GM23248 (cell line): ENCODE measurements at regions not wholly inside any gene's neighbourhood (a gene's known extent, or its start where the extent isn't known, plus 50 kb on each side); places are given as distances from the start of the nearest gene placed in this dataset.
"Not testable (repeated sequence)": the region's sequence is repeated elsewhere in the genome, so short reads cannot be mapped to it uniquely, and the experiment has no call there.

Source experiments
- DNase-seq: peaks from one replicate; pipeline ENCODE4 v3.0.0-alpha.2; 2015
- H2AFZ ChIP-seq: fragments of 200-600 bp; sonication (generic); 2 replicates; pipeline ENCODE4 v1.6.1; 2016; ENCODE audit warnings: antibody characterized with exemption
- H3F3A ChIP-seq: fragments of 200-600 bp; sonication (generic); 2 replicates; pipeline ENCODE4 v1.6.1; 2016; ENCODE audit warnings: mild to moderate bottlenecking, antibody characterized with exemption, mixed run types; ENCODE audit not compliant: insufficient read depth
- H3K27ac ChIP-seq: fragments of 200-600 bp; sonication (generic); 2 replicates; pipeline ENCODE4 v1.5.1; 2016; ENCODE audit warnings: mild to moderate bottlenecking
- H3K27me3 ChIP-seq: fragments of 200-600 bp; sonication (generic); replicated peaks from 2 replicates; pipeline ENCODE4 v1.6.1; 2016; ENCODE audit warnings: mild to moderate bottlenecking; ENCODE audit not compliant: insufficient read depth
- H3K36me3 ChIP-seq: fragments of 200-600 bp; sonication (generic); 2 replicates; pipeline ENCODE4 v1.6.1; 2016; ENCODE audit warnings: low read depth, mild to moderate bottlenecking
- H3K4me1 ChIP-seq: fragments of 200-600 bp; sonication (generic); 2 replicates; pipeline ENCODE4 v1.6.1; 2016; ENCODE audit warnings: mild to moderate bottlenecking; ENCODE audit not compliant: insufficient read depth
- H3K4me2 ChIP-seq: fragments of 200-600 bp; sonication (generic); one replicate; pipeline ENCODE4 v1.6.1; 2016; ENCODE audit warnings: mild to moderate bottlenecking; ENCODE audit not compliant: unreplicated experiment
- H3K4me3 ChIP-seq: fragments of 200-600 bp; sonication (generic); 2 replicates; pipeline ENCODE4 v1.5.1; 2016; ENCODE audit warnings: mild to moderate bottlenecking
- H3K79me2 ChIP-seq: fragments of 200-600 bp; sonication (generic); 2 replicates; pipeline ENCODE4 v1.6.1; 2016; ENCODE audit warnings: mild to moderate bottlenecking; ENCODE audit not compliant: insufficient read depth
- H3K9ac ChIP-seq: fragments of 200-600 bp; sonication (generic); 2 replicates; pipeline ENCODE4 v1.6.1; 2016; ENCODE audit warnings: mild to moderate bottlenecking
- H3K9me2 ChIP-seq: fragments of 200-600 bp; sonication (generic); 2 replicates; pipeline ENCODE4 v1.6.1; 2016; ENCODE audit warnings: mixed run types, mild to moderate bottlenecking, moderate library complexity; ENCODE audit not compliant: insufficient read depth
- H3K9me3 ChIP-seq: fragments of 200-600 bp; sonication (generic); one replicate; pipeline ENCODE4 v1.6.1; 2017; ENCODE audit warnings: low read depth
- H4K20me1 ChIP-seq: fragments of 200-600 bp; sonication (generic); 2 replicates; pipeline ENCODE4 v1.6.0; 2016; ENCODE audit not compliant: insufficient read depth
- EZH2 ChIP-seq: fragments of 200-600 bp; sonication (generic); IDR thresholded peaks from 2 replicates; pipeline ENCODE4 v1.6.1; 2018; ENCODE audit warnings: antibody characterized with exemption, mild to moderate bottlenecking; ENCODE audit not compliant: insufficient read depth, poor library complexity, severe bottlenecking
- EZH2phosphoT487 ChIP-seq: fragments of 200-600 bp; sonication (generic); IDR thresholded peaks from 2 replicates; pipeline ENCODE4 v1.6.1; 2018; ENCODE audit warnings: antibody characterized with exemption, moderate library complexity, mild to moderate bottlenecking, low read depth; ENCODE audit not compliant: insufficient read depth
- WGBS, 2 experiments: methylation state at CpG; one replicate each; pipeline ENCODE4 v1.1.6; 2015 to 2017; ENCODE audit warnings: low lambda C conversion rate in 2 of 2, low coverage in 1 of 2; ENCODE audit errors: missing lambda C conversion rate in 2 of 2; 5-methylcytosine and 5-hydroxymethylcytosine counted together
- in situ Hi-C: fragments of 300-500 bp; cut with MboI; formaldehyde crosslinking; loops from 2 replicates; pipeline ENCODE4 v1.15.0; 2020

DNA sequence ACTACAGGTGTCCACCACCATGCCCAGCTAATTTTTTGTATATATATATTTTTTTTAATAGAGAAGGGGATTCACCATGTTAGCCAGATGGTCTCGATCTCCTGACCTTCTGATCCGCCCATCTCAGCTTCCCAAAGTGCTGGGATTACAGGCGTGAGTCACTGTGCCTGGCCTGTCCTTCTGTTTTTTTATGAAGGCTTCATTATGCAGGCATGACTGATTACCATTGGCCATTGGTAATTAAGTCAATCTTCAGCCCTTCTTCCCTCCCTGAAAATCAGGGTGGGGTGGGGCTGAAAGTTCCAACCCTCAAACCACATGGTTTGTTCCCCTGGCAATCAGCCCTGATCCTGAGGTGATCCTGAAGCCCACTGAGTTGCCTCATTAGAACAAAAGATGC lies 336.9 kb downstream of the PTTG2 start:
- 49 to 51% methylated on average over 3 of the region's 3 CpGs for WGBS, 2 experiments
- no peaks in the 10 kb centered on the region for H3F3A ChIP-seq
- H3K4me3 ChIP-seq: no peak overlapping the region
- TF ChIP-seq EZH2phosphoT487 (no peak), EZH2 (no peak)
- H3K36me3 ChIP-seq: no peaks in the 10 kb centered on the region
- no peaks in the 10 kb centered on the region for H3K9me2 ChIP-seq
- H3K4me2 ChIP-seq: no peak overlapping the region
- no peak overlapping the region for H3K9ac ChIP-seq
- in situ Hi-C loops: no loop called here
- no peaks in the 10 kb centered on the region for H3K4me1 ChIP-seq
- no peak overlapping the region for H3K27ac ChIP-seq
- no peak overlapping the region for H2AFZ ChIP-seq
- no peaks in the 10 kb centered on the region for H3K9me3 ChIP-seq
- no peaks in the 10 kb centered on the region for H4K20me1 ChIP-seq
- no peaks in the 10 kb centered on the region for H3K79me2 ChIP-seq
- no peaks in the 10 kb centered on the region for H3K27me3 ChIP-seq
- DNase-seq: no peak

DNA sequence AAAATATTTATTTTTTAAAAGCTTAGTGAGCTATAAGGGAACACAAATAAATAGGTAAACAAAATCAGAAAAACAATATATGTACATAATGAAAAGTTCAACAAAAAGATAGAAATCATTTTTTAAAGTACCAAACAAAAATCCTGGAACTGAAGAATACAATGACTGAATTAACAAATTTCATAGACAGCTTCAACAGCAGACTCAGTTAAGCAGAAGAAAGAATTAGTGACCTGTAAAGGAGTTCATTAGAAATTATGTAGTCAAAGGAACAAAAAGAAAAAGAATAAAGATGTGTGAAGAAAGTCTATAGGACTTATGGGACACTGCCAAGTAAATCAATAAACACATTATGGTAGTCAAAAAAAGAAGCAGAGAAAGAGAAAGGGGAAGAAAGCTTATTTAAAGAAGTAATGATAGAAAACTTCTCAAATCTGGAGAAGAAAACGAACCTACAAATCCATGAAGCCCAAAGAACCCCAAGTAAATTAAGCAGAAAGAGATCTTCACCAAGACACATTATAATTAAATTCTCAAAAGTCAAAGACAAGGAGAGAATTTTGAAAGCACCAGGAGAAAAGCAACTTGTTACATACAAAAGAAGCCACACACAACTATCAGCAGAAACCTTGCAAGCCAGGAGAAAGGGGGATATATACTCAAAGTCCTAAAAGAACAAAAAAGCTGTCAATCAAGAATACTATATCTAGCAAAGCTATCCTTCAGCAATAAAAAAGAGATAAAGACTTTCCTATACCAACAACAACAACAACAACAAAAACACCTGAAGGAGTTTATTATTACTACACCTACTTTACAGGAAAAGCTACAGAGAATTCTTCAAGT lies 338.9 kb downstream of the PTTG2 start:
- no peak overlapping the region for H2AFZ ChIP-seq
- H3K9ac ChIP-seq: no peak overlapping the region
- H3F3A ChIP-seq: no peaks in the 10 kb centered on the region
- no peaks in the 10 kb centered on the region for H3K4me1 ChIP-seq
- in situ Hi-C loops: no loop called here
- H3K9me3 ChIP-seq: no peaks in the 10 kb centered on the region
- H3K4me3 ChIP-seq: no peak overlapping the region
- no peaks in the 10 kb centered on the region for H3K9me2 ChIP-seq
- H3K36me3 ChIP-seq: no peaks in the 10 kb centered on the region
- no peak overlapping the region for H3K4me2 ChIP-seq
- no peaks in the 10 kb centered on the region for H3K27me3 ChIP-seq
- 23 to 27% methylated on average over 1 of the region's 1 CpG for WGBS, 2 experiments
- no peak for TF ChIP-seq EZH2phosphoT487
- TF ChIP-seq EZH2: no peak
- H3K79me2 ChIP-seq: no peaks in the 10 kb centered on the region
- DNase-seq: no peak
- H4K20me1 ChIP-seq: no peaks in the 10 kb centered on the region
- no peak overlapping the region for H3K27ac ChIP-seq

DNA sequence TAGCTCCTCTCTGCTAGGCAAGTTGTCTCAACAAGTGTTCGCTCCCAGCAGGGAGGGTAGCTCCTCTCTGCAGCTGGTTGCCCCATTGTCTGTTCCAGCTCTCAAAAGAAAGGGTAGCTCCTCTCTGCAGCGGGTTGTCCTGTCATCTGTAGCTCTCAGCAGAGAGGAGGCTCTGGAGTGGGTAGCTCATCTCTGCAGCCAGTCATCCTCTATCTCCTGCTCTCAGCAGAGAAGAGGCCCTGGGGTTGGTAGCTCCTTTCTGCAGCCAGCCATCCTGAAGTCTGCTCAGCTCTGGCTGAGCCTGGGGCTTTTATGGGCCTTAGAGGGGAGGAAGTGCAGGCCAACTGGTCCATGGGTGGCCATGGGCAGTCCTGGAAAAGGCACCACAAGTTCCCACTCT lies 342.7 kb downstream of the PTTG2 start:
- H3K9me3 ChIP-seq: no peaks in the 10 kb centered on the region
- H4K20me1 ChIP-seq: no peaks in the 10 kb centered on the region
- no peak overlapping the region for H2AFZ ChIP-seq
- no peaks in the 10 kb centered on the region for H3K79me2 ChIP-seq
- H3K4me3 ChIP-seq: no peak overlapping the region
- H3K4me1 ChIP-seq: no peaks in the 10 kb centered on the region
- no peak overlapping the region for H3K27ac ChIP-seq
- no peak overlapping the region for H3K9ac ChIP-seq
- no peaks in the 10 kb centered on the region for H3K27me3 ChIP-seq
- no peaks in the 10 kb centered on the region for H3K9me2 ChIP-seq
- H3K4me2 ChIP-seq: no peak overlapping the region
- TF ChIP-seq EZH2phosphoT487 (no peak), EZH2 (no peak)
- 28 to 32% methylated on average over 2 of the region's 2 CpGs for WGBS, 2 experiments
- DNase-seq: no peak
- H3F3A ChIP-seq: no peaks in the 10 kb centered on the region
- in situ Hi-C loops: no loop called here
- H3K36me3 ChIP-seq: no peaks in the 10 kb centered on the region

DNA sequence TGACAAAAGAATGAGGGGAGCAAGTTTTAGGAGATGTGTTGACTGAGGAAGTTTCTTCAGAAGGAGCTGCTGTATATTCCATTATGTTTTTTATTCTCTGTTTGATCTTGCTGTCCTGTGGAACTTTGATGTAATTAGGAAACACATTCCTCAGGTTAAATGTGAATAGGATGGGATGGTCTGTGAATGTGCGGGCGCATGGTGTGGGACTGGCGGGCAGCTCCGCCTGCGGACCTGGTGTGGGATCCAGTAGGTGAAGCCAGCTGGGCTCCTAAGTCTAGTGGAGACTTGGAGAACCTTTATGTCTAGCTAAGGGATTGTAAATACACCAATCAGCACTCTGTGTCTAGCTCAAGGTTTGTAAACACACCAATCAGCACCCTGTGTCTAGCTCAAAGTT lies 344.3 kb downstream of the PTTG2 start:
- H2AFZ ChIP-seq, H3K27me3 ChIP-seq, H4K20me1 ChIP-seq, H3K9me2 ChIP-seq, H3K9me3 ChIP-seq, H3F3A ChIP-seq, DNase-seq, H3K4me3 ChIP-seq, H3K27ac ChIP-seq, H3K79me2 ChIP-seq, H3K36me3 ChIP-seq, in situ Hi-C loops, H3K9ac ChIP-seq, H3K4me2 ChIP-seq: not testable (repeated sequence)
- WGBS, 2 experiments: 95 to 97% methylated on average over 5 of the region's 5 CpGs
- peaks cover 11% of the 10 kb centered on the region for H3K4me1 ChIP-seq
